HG03135 (cell line): ENCODE measurements at regions not wholly inside any gene's neighbourhood (a gene's known extent, or its start where the extent isn't known, plus 50 kb on each side); places are given as distances from the start of the nearest gene placed in this dataset.
A peak's percentile ranks its signal among the peaks of the same experiment; 100 is the strongest.

Experiments
- ATAC-seq: cut with Tn5 transposase; IDR thresholded peaks from one replicate; pipeline ENCODE4 v1.9.1; 2021; ENCODE audit warnings: mild to moderate bottlenecking, moderate library complexity; ENCODE audit not compliant: unreplicated experiment

DNA sequence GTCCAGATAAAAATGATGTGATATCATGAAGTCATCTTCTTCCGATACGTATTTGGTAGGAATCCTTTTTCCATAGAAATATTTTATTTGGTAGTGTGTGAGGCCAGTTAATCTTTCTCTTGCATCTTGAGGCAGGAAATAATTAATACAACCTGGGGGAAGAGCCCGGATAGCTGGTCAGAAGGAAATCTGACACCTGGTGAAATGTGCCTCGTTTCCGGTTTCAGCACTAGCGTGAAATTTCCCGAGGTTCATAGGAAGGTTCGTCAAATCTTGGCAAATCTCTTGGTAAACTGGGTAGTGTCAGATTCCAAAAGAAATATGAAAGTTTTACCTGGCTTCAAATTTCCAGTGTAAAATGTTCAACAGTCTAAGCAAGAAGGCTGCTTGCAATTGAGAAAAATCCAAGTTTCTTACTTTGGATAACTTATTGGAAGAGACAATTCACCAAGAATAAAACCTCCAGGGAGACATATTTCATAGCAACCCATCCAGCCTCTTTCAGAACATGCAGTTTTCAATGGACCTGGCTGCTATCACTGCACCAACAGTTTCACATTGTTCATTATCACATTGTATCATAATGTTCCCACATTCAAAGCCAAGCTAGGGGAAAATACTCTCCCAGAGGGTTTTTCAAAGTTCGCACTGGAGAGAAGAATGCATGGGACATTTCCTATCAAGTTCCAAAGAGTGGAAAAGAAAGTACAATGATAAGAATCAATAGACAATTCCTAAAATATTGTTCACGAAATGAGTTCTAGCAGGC is 454.5 kb upstream of the CITED2 start:
- no peak for ATAC-seq

DNA sequence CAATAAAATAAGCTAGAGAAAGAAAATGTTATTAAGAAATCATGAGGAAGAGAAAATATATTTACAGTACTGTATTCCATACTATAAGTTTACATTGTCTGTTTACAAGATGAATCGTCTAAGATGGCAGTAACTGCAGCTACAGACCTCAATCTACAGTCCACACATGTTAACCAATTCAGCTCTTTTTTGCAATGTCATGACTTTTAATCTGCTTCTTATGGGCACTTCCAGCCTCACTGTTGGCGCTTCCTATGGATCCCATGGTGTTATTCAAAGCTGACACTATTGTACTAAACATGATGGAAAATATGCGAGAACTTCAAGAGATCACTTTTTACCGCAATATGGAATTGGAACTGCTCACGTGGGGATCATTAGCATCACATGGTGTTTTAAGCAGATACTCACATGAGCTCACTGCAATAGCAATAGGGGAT is 451.5 kb upstream of the CITED2 start:
- ATAC-seq: no peak

DNA sequence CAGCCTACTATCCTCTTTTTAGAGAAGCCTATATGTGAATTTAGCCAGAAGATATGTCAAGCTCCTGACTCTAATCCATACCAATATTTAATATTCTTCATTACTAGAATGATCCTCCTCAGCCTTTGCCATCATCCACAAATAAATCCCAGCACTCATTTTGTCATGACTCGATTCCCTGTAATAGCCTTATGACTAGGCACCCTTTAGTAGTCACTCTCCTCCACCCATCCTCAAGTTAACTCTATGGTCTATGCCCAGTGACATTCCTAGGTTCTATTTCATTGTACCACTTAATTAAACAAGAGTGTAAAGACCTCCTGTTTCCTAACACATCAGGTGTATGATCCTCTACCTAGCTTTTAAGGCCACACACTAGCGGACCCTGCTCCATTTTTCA is 450.4 kb upstream of the CITED2 start:
- no peak for ATAC-seq

DNA sequence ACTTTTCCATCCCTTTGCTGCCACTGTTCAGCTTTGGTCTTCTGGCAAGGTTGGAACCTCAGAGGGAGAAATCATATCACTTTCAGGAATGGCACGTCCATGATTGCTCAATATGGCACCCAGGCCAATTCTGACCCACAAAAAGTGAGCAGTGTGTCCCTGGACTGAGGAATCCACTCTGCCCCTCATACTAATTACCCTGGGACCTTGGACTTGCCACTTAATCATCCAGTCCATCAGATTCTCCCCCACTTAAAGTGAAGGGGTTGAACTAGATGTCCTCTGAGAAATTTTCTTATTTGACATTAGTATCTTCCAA is 449.3 kb upstream of the CITED2 start:
- ATAC-seq: no peak

DNA sequence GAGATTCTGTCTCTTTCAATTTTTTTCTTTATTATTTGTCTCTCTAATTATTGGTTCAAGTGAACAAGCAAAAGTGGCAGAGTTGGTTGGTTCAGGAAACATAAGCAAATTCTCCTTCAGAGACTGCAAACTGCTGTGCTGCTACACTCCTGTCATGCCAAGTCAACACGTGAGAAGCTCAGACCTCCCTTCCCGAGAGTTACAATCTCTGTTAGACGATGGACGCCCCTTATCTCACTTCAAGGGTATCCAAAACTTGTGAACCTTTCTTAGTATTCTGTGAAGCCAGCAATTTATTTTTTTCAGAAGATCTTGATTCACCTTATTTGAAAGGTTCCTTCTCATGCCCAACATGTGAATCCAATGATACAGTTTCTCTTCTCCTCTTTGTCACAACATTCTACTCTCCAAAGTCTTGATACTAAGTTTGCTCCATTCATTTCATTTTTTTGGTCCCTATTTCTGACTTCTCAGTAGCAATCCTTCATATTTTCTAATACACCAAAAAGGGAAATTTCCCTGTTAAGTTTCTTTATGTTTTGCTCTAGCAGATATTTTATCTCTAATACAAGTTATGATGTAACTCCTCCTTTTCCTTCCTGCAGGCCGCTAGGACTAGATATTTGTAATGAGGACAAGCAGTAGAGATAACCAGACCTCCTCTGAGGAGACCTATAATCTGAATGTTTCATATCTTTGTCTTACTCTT is 448.8 kb upstream of the CITED2 start:
- ATAC-seq: no peak

DNA sequence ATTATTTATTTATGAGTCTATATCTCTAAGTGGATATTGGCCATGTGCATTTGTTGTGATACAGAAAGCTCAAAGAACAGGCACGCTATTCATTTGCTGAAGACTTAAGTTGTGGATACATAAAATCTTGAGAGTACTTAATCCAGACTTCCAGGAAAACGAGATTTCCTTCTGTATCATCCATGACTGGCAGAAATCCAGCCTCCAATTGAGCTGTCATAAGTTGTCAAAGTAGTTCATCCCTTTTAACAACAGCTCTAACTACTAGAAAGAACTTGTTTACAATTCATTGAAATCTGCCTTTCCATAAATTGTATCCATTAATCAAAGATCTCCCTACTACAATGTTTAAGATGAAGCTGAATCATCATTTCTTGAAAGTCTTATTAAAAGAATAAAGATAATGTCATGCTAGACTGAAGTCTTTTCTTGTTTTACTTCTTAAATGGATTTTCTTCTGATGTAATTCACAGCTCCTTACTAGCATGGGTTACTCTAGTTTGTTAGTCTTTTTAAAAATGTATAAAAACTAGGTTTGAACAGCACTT is 447.3 kb upstream of the CITED2 start:
- no peak for ATAC-seq

DNA sequence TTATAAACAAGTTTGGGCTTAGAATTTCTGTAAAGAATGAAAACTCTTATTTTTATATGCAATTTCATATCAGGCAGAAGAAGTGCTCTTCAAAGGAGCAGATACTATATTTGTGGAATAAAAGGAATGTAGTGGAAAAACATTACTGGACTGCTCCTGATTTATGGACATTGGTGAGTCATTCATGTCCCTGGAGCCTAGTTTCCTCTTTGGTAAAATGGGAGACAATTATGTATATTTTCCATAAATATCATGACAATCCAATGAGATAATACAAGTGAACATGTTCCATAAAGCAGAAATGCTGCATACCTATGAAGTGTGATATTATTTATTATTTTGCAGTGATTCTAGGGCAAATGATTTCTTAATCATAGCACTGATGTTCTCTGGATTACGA is 445.8 kb upstream of the CITED2 start:
- no peak for ATAC-seq

DNA sequence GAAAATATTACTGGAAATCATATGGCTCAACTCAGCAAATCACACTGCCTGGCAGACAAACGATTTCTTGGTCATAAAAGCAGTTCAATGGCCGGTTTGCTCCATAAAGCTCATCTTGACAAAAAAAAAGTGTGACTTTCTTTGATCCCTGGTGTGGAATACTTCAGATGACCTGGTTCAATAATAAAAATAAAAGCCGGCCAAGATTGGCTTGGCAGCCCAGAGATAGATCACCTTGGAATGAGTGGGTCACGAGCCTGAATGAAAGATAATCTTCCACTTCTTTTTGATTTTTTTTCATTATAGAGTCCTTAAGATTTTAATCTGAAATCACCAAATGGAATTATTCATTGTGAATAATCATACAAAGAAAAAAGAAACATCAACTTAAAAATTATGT is 445.3 kb upstream of the CITED2 start:
- no peak for ATAC-seq

DNA sequence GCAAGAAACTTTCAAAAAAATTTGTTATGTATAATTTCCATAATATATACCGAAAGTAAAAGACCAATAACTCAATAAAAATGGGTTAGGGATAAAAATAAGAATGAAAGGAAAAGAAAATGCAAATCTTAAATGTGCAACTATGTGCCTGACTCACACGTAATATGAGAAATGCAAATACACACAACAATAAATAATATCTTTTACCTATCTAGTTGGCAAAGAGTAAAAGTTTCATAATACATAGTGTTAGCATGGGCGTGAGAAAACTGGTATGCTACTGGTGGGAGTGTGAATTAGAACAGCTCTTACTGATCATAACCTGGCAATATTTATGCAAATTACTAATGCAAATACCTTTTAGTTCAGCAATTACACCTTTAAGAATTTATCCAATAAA is 438.5 kb upstream of the CITED2 start:
- ATAC-seq: no peak

DNA sequence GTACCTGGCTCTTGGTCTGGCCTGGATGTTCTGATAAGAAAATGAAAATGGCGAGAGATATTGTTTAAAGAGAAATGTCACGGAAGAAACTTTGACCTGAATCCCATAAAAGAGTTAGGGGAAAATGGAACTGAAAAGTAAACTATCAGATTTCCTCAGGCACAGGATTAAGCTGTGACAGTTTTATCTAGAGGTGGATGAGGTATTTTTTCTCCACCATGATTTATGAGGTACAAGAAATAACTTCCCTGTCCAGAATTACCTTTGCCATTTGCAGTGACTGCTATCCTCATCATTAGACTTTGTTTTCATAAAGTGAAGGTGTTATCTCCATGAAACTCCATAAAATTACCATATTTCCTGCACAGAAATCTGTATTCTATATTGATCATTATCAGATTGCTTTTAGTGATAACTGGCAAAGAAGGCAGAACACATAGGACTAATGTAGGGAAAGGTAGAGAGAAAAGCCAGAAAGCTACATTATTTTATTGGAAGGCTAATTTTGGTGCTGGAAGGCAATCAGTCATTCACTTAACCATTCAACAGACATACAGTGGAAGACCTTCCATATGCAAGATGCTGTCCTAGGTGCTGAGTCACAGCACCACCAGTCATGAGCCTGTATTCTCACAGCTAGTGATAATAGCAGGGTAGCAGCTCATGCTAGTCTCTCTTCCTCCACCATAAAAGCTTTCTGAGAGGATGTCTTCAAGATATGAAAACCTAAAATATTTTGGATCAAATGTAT is 427.3 kb upstream of the CITED2 start:
- ATAC-seq: no peak

DNA sequence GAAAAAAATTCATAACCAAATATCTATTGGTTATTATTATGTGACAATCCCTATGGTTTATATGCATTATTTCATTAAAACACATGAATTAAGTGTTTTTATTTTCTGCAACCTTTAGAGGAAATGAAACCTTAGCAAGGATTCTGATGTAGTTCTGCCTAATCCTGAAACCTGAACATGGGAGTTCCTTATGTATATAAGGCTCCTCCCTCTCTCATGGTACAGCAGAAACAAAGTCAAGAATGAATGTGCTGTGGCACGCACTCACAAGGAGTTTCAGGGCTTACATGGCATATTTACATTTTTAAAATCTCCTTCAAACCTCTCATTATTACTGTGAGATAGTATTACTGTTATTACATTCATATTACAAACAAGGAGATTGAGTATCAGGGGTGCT is 426.4 kb upstream of the CITED2 start:
- ATAC-seq: peak; percentile 72

DNA sequence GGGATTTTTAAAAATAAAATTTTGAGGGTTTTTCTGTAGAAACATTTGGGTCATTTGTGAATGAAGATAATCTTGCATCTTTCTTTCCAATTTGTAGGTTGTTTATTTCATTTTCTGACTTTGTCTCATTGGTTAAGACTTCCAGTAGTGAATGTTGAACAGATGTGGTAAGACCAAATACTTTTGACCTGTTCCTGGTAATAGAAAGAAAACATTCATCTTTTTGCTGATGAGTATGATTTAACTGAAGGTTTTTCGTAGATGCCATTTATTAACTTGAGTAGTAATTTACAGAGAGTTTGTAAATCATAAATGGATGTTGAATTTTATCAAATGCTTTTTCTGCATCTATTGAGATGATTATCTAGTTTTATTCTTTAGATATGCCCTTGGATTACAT is 416.1 kb upstream of the CITED2 start:
- no peak for ATAC-seq

DNA sequence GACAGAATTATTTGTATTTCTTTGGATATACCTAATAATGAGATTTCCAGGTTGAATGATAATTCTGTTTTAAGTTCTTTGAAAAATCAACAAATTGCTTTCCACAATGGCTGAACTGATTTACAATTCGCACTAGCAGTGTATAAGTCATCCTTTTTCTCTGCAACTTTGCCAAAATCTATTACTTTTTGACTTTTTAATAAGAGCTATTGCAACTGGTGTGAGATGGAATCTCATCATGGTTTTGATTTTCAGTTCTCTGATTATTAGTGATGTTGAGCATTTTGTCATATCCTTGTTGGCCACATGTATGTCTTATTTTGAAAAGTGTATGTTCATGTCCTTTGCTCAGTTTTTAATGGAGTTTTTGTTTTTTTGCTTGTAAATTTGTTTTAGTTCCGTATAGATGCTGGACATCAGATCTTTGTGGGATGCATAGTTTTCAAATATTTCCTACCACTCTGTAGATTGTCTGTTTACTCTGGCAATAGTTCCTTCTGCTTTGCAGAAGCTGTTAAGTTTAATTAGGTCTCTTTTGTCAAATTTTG is 409.8 kb upstream of the CITED2 start:
- ATAC-seq: no peak

DNA sequence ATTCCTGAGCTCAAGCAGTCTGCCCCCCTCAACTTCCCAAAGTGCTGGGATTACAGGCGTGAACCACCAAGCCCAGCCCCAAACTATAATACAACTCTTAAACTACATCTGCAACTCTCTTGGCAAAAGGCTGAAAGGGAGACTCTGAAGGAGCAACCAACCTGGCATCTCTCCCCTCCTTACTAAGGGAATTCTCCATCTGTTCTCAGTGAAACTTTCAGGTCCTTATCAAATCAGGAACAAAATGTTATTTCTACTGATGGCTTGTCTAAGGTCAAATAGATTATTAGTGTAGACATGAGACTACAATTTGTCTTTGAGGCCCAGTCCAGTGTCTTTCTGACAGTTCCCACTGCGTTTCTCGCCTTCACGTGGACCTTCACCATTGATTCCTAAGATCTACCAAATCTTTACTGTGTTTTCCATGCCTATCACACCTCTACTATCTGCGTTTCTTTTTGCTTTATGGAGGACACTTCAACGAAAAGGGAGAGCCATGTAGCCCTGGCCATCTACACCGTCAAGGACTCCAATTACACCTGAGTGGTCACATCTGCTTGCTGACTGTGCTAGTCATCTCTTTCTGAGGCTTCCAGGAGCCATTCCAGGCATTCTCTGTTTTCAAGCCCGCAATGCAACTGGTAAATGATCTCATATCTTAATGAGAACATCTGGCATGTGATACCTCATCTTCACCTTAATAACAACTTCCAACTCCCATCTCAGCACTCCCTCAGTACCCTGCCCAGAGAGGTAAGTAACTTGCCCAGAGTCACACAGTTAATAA is 405.7 kb upstream of the CITED2 start:
- no peak for ATAC-seq

DNA sequence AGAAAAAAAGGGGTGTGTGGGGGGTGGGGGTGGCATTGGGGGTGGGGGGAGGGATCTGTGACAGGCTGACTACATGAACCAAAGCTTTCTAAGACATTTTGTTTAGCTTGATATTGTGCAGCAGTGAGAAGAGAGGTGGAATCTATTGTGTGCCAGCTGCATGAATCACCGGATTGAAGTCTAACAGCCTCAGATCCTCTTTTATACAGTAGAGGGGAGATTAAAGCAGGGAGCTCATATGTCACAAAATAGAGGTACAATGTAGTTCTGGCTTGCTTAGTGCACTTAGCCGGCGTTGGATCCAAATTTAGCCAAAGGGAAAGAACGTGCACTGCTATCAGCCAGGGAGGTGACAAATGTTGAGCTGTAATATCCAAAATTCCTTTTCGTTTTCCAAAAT is 404.2 kb upstream of the CITED2 start:
- no peak for ATAC-seq

DNA sequence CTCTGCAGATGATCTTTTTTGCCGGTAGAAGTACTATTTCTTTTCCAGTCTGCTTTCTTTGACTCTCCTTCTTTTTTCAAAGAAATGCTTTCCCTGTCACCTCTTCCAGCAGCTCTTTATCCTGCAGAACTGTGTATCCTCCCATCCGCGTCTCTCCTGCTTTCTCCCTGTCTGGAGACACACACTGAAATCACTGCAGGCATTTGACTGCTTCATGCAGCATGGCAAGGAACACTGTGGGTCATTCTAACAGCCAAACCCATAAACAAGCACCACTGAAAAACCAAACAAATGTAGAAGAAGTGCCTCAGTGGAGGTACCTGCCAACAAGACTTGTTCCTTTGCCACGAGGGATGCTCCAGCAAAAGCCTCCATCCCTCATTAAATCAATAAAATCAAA is 403.7 kb upstream of the CITED2 start:
- ATAC-seq: no peak

DNA sequence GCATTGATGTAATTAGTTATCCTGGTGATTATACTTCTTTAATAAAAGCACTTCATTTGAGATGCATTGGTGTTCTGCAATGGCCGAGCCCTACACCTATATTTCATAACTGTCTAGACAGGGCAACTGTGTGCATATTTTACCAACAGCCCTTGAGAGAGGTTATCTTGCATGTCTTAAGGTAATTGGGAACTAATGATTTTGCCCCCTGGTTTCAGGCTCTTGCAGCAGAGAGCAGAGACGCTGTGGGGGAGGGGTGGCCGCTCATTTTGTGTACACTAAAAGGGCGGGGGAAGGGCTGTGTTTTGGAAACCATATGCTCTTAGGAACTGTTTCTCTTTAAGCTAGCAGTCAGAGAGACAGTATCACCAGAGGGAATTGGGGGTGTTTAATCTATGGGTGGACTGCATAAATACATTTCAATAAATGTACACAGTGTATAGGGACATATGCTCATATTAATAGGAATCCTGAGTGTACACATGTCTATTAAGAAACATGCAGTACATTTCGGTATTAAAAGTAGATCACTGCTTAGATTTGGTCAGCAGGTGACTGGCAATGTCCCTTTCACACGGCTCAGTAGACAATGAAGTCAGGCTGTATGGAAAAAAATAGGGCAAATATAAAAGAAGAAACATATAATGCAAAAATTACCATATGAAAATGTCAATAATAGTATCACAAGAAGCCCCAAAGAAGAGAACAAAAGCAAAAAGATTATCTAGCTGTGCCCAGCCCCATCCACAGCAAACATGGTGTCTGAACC is 402.9 kb upstream of the CITED2 start:
- no peak for ATAC-seq

DNA sequence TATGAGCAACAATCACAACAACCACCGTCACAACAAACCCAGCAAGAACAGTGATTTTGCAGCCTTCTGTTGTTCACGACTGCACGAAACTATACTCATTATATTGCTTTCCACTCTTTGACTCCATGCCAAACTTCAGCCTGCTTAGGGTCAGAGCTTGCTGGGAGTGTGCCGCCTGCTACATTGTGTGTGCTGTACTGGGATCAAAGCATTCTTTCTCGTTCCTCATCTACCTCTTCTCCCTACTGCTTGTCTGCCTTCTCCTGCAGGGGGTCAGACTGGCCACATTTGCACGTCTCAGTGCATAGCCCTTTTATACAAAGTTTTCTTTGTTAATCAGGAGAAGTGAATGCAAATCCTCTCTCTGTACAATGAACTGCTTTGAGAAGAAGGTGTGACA is 401.6 kb upstream of the CITED2 start:
- ATAC-seq: no peak

DNA sequence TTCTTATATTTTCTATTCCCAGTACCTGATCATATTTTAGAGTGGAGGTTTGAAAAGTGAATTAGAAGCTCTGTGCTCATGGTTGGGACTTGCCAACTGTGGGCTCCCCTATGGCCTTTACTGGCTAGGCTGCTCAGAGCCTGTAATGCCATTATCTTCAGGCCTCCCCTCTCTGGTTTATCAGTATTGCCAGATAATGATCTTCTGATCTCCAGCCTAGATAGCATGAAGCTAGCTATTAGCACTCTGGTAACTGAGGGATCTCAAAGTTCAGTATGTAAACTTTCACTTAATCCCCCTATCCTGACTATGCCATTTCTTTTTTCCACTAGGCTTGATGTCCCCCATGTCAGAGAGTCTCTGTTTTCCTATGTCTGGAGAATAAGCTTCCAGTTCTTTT is 393.7 kb upstream of the CITED2 start:
- ATAC-seq: no peak

DNA sequence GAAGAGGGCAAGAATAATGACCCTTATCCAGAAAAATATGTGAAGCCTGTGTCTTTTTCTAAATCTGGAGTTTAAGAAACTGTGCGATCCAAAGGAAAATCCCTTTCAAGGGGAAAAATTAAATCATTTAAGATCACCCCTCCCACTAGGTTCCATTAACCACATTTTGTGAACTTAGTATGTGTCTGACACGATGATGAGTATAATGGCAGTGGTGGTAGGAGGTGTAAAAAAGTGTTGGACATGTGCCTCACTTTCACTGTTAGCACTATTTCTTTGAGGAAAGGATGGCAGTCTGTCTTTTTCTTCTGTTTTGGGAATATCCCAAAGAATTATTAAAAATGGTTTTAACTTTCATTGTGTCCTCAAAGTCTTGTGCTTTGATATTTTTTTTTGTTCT is 392.3 kb upstream of the CITED2 start:
- ATAC-seq: no peak
